Common myeloid progenitor, CD34-positive (primary cell): ENCODE measurements at regions not wholly inside any gene's neighbourhood (a gene's known extent, or its start where the extent isn't known, plus 50 kb on each side); places are given as distances from the start of the nearest gene placed in this dataset.

Experiments
- CTCF ChIA-PET: fragments of 350-600 bp; sonication (Branson Sonifier 250); formaldehyde crosslinking; loops from one replicate; lab custom pipeline; 2021; ENCODE audit warnings: antibody characterized with exemption; lab: Charles Lee
- POLR2A ChIA-PET: fragments of 350-600 bp; sonication (Branson Sonifier 250); formaldehyde crosslinking; loops from one replicate; lab custom pipeline; 2021; ENCODE audit warnings: antibody characterized with exemption; lab: Charles Lee
- DNase-seq, 3 donors: peaks; one replicate each; pipeline versions ENCODE4 v3.0.0 to v3.0.0-alpha.2; 2013
- H3K27ac ChIP-seq, 2 experiments: 1 replicate in 1 of 2; 2 replicates in 1 of 2; pipeline ENCODE4 v1.7.0; 2013; ENCODE audit warnings: inconsistent platforms in 2 of 2, low read length in 2 of 2, mild to moderate bottlenecking in 2 of 2, low read depth in 1 of 2, moderate library complexity in 1 of 2; ENCODE audit not compliant: severe bottlenecking in 2 of 2, insufficient read depth in 1 of 2, poor library complexity in 1 of 2
- H3K27me3 ChIP-seq, 5 experiments: replicated peaks in 2 of 5; 1 replicate in 3 of 5; 2 replicates in 2 of 5; pipeline versions ENCODE4 v1.6.1 to v1.7.0; 2013; ENCODE audit warnings: low read length in 4 of 5, mild to moderate bottlenecking in 2 of 5, moderate library complexity in 2 of 5, inconsistent platforms in 1 of 5; ENCODE audit not compliant: insufficient read depth in 5 of 5, control insufficient read depth in 4 of 5
- H3K36me3 ChIP-seq, 4 experiments: 1 replicate in 2 of 4; 2 replicates in 2 of 4; pipeline versions ENCODE4 v1.6.1 to v1.7.0; 2013; ENCODE audit warnings: low read length in 3 of 4, control low read depth in 1 of 4, mild to moderate bottlenecking in 1 of 4; ENCODE audit not compliant: control insufficient read depth in 4 of 4, insufficient read depth in 4 of 4
- H3K4me1 ChIP-seq, 4 experiments: 1 replicate in 3 of 4; 2 replicates in 1 of 4; pipeline versions ENCODE4 v1.6.1 to v1.7.1; 2013; ENCODE audit warnings: low read length in 3 of 4, mild to moderate bottlenecking in 3 of 4, control low read depth in 1 of 4, inconsistent platforms in 1 of 4, moderate library complexity in 1 of 4; ENCODE audit not compliant: control insufficient read depth in 4 of 4, insufficient read depth in 4 of 4; ENCODE audit errors: control extremely low read depth in 1 of 4
- H3K4me3 ChIP-seq, 7 experiments: 1 replicate in 4 of 7; 2 replicates in 3 of 7; pipeline versions ENCODE4 v1.5.1 to v1.7.0; 2013; ENCODE audit warnings: mild to moderate bottlenecking in 7 of 7, low read length in 6 of 7, moderate library complexity in 6 of 7, inconsistent platforms in 2 of 7, low read depth in 2 of 7, control low read depth in 1 of 7; ENCODE audit not compliant: insufficient read depth in 4 of 7, control insufficient read depth in 1 of 7; ENCODE audit errors: extremely low read depth in 1 of 7
- H3K9me3 ChIP-seq, 5 experiments: 1 replicate in 4 of 5; 2 replicates in 1 of 5; pipeline versions ENCODE4 v1.6.1 to v1.7.1; 2013; ENCODE audit warnings: low read length in 4 of 5, mild to moderate bottlenecking in 2 of 5, inconsistent platforms in 1 of 5, low read depth in 1 of 5, moderate library complexity in 1 of 5; ENCODE audit not compliant: control insufficient read depth in 4 of 5, insufficient read depth in 2 of 5; ENCODE audit errors: control extremely low read depth in 1 of 5
- whole genome bisulfite sequencing: methylation state at CpG from one replicate; pipeline ENCODE4 v1.1.5; 2013; ENCODE audit not compliant: insufficient coverage; 5-methylcytosine and 5-hydroxymethylcytosine counted together

- DNase-seq = no peak
- ChIA-PET CTCF (interaction anchor here (1.1 to 1.2 kb wide), 2 partner anchors 11 to 25 kb away, joined by 3 to 4 read pairs; no protein-coding TSS in a partner anchor), POLR2A (no interaction called here)
- no peak overlapping the region for H3K4me3 ChIP-seq
- H3K27ac ChIP-seq = no peak overlapping the region
- H3K36me3 ChIP-seq = no peaks in the 10 kb centered on the region
- peaks cover 0 to 28% (median 8%) of the 10 kb centered on the region in 5 experiments for H3K27me3 ChIP-seq
- 60% methylated on average over 2 of the region's 4 CpGs for WGBS
- H3K4me1 ChIP-seq = peaks cover 0 to 16% (median 8%) of the 10 kb centered on the region in 4 experiments
- H3K9me3 ChIP-seq = no peaks in the 10 kb centered on the region
Measured at GRCh38 chr3:144272680-144273079, 301.1 kb downstream of the DIPK2A start.

- CTCF ChIA-PET = no interaction called here
- no peaks in the 10 kb centered on the region for H3K9me3 ChIP-seq
- no peak for DNase-seq
- H3K4me1 ChIP-seq = peaks cover 0 to 16% (median 8%) of the 10 kb centered on the region in 4 experiments
- H3K4me3 ChIP-seq = no peak overlapping the region
- H3K27me3 ChIP-seq = peaks cover 0 to 30% (median 8%) of the 10 kb centered on the region in 5 experiments
- 100% methylated on average over 1 of the region's 2 CpGs for WGBS
- POLR2A ChIA-PET = no interaction called here
- H3K36me3 ChIP-seq = no peaks in the 10 kb centered on the region
- H3K27ac ChIP-seq = no peak overlapping the region
Measured at GRCh38 chr3:144273601-144274000, 302.0 kb downstream of the DIPK2A start.

GRCh38 chr3:144275005-144275404 is 303.4 kb downstream of the DIPK2A start:
- Histone ChIP-seq H3K9me3 (no peaks in the 10 kb centered on the region), H3K4me3 (no peak overlapping the region), H3K36me3 (no peaks in the 10 kb centered on the region), H3K4me1 (peaks cover 0 to 15% (median 5%) of the 10 kb centered on the region in 4 experiments), H3K27ac (no peak overlapping the region), H3K27me3 (peaks cover 0 to 30% (median 8%) of the 10 kb centered on the region in 5 experiments)
- ChIA-PET POLR2A (no interaction called here), CTCF (no interaction called here)
- DNase-seq = no peak

- Histone ChIP-seq H3K27ac (no peak overlapping the region), H3K4me1 (peaks cover 0 to 7% (median 0%) of the 10 kb centered on the region in 4 experiments), H3K9me3 (peaks cover 0 to 2% (median 0%) of the 10 kb centered on the region in 5 experiments), H3K36me3 (no peaks in the 10 kb centered on the region), H3K27me3 (peaks cover 0 to 4% (median 0%) of the 10 kb centered on the region in 5 experiments), H3K4me3 (no peak overlapping the region)
- POLR2A ChIA-PET = no interaction called here
- CTCF ChIA-PET = no interaction called here
- DNase-seq = no peak
- WGBS = 100% methylated on average over 2 of the region's 2 CpGs
Measured at GRCh38 chr3:144282313-144282712, 310.7 kb downstream of the DIPK2A start.

- CTCF ChIA-PET = no interaction called here
- POLR2A ChIA-PET = no interaction called here
- H3K36me3 ChIP-seq = no peaks in the 10 kb centered on the region
Measured at GRCh38 chr3:144286235-144286910, 314.8 kb downstream of the DIPK2A start.

GRCh38 chr3:144287001-144287400 is 315.4 kb downstream of the DIPK2A start:
- Histone ChIP-seq H3K36me3 (no peaks in the 10 kb centered on the region), H3K4me3 (no peak overlapping the region), H3K27ac (no peak overlapping the region), H3K27me3 (no peaks in the 10 kb centered on the region), H3K9me3 (peaks cover 0 to 7% (median 0%) of the 10 kb centered on the region in 5 experiments), H3K4me1 (no peaks in the 10 kb centered on the region)
- WGBS = no CpG with 5 or more reads among the region's 1 CpG
- DNase-seq = no peak
- ChIA-PET CTCF (no interaction called here), POLR2A (no interaction called here)

More at GRCh38 chr3:144286235-144286910, 314.8 kb downstream of the DIPK2A start:
- Histone ChIP-seq H3K4me3 (no peak overlapping the region), H3K27me3 (no peaks in the 10 kb centered on the region), H3K4me1 (no peaks in the 10 kb centered on the region), H3K27ac (no peak overlapping the region), H3K9me3 (peaks cover 0 to 7% (median 0%) of the 10 kb centered on the region in 5 experiments)
- 100% methylated on average over 1 of the region's 6 CpGs for WGBS
- DNase-seq = no peak

GRCh38 chr3:144289057-144289456 is 317.4 kb downstream of the DIPK2A start:
- CTCF ChIA-PET = no interaction called here
- Histone ChIP-seq H3K36me3 (no peaks in the 10 kb centered on the region), H3K27me3 (no peaks in the 10 kb centered on the region), H3K9me3 (peaks cover 0 to 5% (median 0%) of the 10 kb centered on the region in 5 experiments), H3K4me3 (no peak overlapping the region), H3K4me1 (no peaks in the 10 kb centered on the region), H3K27ac (no peak overlapping the region)
- POLR2A ChIA-PET = no interaction called here
- 100% methylated on average over 1 of the region's 3 CpGs for WGBS
- DNase-seq = no peak
